HepG2 (cell line): ENCODE measurements at regions not wholly inside any gene's neighbourhood (a gene's known extent, or its start where the extent isn't known, plus 50 kb on each side); places are given as distances from the start of the nearest gene placed in this dataset.

Experiments
- CBX2 ChIP-seq, 2 experiments: fragments of 200-600 bp in 1 of 2; sonication (generic); formaldehyde crosslinking in 1 of 2; IDR thresholded peaks; 2 replicates each; pipeline versions ENCODE4 v1.7.0 to v1.8.1; 2018 to 2022; ENCODE audit warnings: low read depth in 2 of 2, low read length in 1 of 2, mild to moderate bottlenecking in 1 of 2, missing genetic modification reagents in 1 of 2
- CENPBD1 ChIP-seq: sonication (generic); formaldehyde crosslinking; IDR thresholded peaks from 2 replicates; pipeline ENCODE4 v1.8.0; 2022; ENCODE audit warnings: missing genetic modification reagents, low read depth, mild to moderate bottlenecking, borderline replicate concordance
- CSRNP1 ChIP-seq: sonication (generic); formaldehyde crosslinking; IDR thresholded peaks from 2 replicates; pipeline ENCODE4 v1.8.1; 2023; ENCODE audit warnings: mild to moderate bottlenecking, missing genetic modification reagents
- CTCF ChIP-seq: sonication (generic); formaldehyde crosslinking; IDR thresholded peaks from 2 replicates; pipeline ENCODE4 v1.5.0; 2020; ENCODE audit warnings: mild to moderate bottlenecking, missing genetic modification reagents, moderate library complexity
- EZH2 ChIP-seq: conservative IDR thresholded peaks from 2 replicates; pipeline ENCODE4 v1.6.1; 2012; ENCODE audit warnings: mild to moderate bottlenecking, low read depth, low read length, moderate library complexity
- FOXM1 ChIP-seq: sonication (generic); formaldehyde crosslinking; IDR thresholded peaks from 2 replicates; pipeline ENCODE4 v1.5.0; 2020; ENCODE audit warnings: missing genetic modification reagents
- LCORL ChIP-seq, 2 experiments: fragments of 450-650 bp in 1 of 2; sonication (generic) in 1 of 2; formaldehyde crosslinking in 1 of 2; IDR thresholded peaks; 2 replicates each; pipeline versions ENCODE4 v1.5.0 to v1.6.1; 2017 to 2020; ENCODE audit warnings: antibody characterized with exemption in 1 of 2, missing genetic modification reagents in 1 of 2
- MXI1 ChIP-seq: IDR thresholded peaks from 3 replicates; pipeline ENCODE4 v1.6.1; 2012; ENCODE audit warnings: low read depth, low read length, inconsistent platforms, borderline replicate concordance
- PBX2 ChIP-seq: IDR thresholded peaks from 2 replicates; pipeline ENCODE4 v1.6.1; 2016; ENCODE audit warnings: control low read depth
- RNF2 ChIP-seq: fragments of 450-650 bp; conservative IDR thresholded peaks from 2 replicates; pipeline ENCODE4 v1.6.1; 2016; ENCODE audit warnings: low read depth
- SMC3 ChIP-seq: IDR thresholded peaks from 2 replicates; pipeline ENCODE4 v1.6.1; 2011; ENCODE audit warnings: low read length, improper control_type of control experiment
- ZNF776 ChIP-seq: sonication (generic); formaldehyde crosslinking; IDR thresholded peaks from 2 replicates; pipeline ENCODE4 v1.4.0; 2020; ENCODE audit warnings: mild to moderate bottlenecking, missing genetic modification reagents

DNA sequence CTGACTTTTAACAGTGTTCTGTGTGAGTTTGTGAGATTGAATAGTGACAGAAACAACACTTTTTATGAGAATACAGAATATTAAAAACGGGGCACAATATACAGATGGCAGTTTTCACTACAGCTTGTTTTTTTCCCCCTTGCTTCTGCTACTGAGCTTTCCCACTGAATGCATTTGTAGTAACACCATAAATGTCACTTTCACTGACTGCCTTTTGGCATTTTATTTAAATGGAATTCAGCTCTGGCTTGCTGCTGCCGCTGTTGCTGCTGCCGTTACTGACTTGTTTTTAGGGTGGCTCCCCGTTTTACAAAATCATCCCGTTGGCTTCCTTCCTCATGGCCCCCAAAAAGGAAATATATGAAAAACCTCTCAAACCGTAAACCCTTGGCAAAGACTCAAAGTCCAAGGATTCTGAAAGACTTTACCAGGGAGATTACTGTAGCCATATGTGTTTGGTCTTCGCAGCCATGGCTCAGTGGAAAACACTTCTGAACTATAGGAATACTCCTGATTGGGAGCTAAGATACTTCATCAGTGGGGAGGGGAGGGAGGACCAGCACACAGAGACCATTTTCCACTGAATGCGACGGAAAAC is 151.0 kb downstream of the NUF2 start:
- no peak for TF ChIP-seq SMC3
- no peak for TF ChIP-seq EZH2
- no peak for TF ChIP-seq RNF2
- no peak for TF ChIP-seq CENPBD1 (CRISPR knock-in tag)
- no peak for TF ChIP-seq CSRNP1 (CRISPR knock-in tag)
- TF ChIP-seq CBX2 (IDR thresholded peaks at IDR 0.05; ENCODE audit: low read depth, low read length): no peak
- no peak for TF ChIP-seq CBX2 (CRISPR knock-in tag; IDR thresholded peaks at IDR 0.05; ENCODE audit: low read depth)
- no peak for TF ChIP-seq MXI1
- TF ChIP-seq ZNF776 (CRISPR knock-in tag): no peak
- TF ChIP-seq LCORL (IDR thresholded peaks at IDR 0.05): no peak
- TF ChIP-seq LCORL (CRISPR knock-in tag; IDR thresholded peaks at IDR 0.05): no peak
- TF ChIP-seq CTCF: no peak
- TF ChIP-seq FOXM1 (CRISPR knock-in tag): no peak
- TF ChIP-seq PBX2 (CRISPR knock-in tag): no peak
